ENCODE measurements at regions not wholly inside any gene's neighbourhood (a gene's known extent, or its start where the extent isn't known, plus 50 kb on each side); places are given as distances from the start of the nearest gene placed in this dataset.

DNA sequence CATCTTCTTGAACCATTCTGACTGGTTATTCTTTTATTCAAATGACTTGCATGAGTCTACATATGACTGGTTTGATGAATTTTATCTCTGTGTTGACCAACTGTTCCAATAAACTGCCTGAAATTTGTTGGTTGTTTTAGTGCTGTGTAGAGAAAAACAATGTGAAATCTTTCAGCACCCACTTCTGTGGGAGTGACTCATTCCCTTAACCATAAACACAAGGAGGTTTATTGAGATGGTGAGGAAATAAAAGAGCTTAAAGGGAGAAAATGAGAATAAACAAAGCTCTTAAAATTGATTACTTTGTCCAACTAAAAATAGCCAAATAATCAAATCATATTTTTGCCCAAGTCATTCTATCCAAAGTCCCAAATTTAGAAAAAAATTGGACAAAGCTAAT lies 341.1 kb downstream of the TGFB2 start:
- DNase-seq: no peak

DNA sequence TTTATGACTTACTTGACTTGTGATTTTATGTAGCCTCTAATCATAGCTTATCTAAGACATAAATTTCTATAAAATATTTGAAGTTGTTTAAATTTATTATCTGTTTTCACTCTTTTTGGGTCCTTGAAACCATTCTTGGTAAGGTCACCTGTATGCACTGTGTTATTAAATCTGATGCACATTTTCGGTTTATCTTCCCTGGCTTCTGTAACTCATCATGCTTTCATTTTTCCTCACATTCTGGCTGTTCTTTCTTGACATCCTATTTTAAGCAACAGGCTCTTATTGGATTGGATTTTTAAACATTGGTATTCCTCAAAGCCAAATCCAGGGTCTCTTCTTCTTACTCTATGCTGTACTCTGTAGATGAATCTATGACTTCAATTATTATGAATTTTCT lies 341.6 kb downstream of the TGFB2 start:
- no peak for DNase-seq

DNA sequence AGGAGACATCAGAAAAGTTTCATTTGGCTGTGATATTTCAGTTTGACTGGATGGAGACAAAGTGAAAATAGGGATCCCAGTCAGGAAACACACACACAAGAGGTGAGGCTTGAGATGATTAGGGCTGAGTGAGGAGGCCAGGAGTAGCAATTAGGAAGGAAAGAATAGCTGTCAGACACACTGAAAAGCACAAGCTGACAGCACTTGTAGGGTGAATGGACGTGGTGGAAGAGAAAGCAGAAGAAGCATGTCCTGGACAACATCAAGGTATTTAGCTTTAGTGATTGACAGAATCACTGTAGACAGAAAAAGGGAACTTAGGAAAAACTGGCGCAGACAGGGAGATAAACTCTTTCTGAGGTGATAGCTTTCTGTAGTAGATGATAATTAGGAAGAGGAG lies 347.7 kb downstream of the TGFB2 start:
- DNase-seq: no peak

DNA sequence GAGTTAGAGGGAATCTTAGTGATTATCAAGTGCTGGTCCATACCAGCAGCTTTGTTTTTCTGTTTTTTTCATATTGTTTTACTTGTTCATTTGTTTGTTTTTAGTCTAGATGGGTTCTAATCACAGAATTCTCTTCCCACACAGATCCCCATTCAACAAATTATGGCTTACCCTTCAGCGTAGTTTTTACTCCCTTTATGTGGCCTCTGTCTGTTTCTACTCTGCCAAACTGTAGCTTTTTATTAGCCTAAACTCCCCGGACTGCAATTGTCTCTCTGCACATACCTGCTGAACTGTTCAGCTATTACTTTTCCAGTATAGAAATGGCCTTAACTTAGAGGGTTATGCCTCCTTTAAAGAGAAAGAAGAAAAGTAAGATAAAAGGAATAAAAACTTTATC lies 348.5 kb downstream of the TGFB2 start:
- no peak for DNase-seq

DNA sequence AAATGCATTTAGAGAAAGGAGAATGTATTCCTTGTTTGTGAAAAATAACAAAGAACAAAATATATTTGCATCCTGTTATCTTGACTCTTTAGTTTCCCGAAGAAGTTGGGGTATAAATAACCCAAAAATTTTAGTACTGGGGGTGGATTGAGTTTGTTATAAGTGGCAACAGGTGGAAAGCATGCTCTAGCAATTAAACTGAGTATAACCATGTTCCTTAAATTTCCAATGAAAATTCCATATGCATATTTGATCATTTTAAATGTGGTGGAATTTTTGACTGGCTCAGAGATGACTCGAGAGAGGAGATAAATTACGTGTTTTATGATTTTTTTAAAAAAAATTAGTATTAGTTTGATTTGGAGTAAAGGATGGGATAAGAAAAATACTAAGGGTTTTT lies 348.9 kb downstream of the TGFB2 start:
- DNase-seq: no peak

DNA sequence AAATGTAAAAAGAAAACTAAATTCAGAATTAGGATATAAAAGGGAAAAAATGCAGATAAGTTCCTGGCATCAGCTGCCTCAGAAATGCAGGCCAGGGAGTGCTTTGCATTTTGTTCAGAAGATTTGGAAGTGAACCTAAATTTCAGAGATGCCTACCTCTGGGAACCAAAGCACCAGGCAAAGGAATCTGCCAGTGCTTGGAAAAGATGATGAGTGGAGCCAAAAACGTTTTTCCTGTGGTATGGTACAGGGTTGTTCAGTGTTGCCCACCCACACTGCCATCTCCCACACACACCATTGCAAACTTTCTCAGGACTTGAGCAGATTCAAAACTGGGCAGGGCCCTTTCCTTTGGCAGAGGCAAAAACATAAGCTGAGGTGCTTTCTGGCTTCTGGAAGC lies 349.5 kb downstream of the TGFB2 start:
- DNase-seq: no peak

DNA sequence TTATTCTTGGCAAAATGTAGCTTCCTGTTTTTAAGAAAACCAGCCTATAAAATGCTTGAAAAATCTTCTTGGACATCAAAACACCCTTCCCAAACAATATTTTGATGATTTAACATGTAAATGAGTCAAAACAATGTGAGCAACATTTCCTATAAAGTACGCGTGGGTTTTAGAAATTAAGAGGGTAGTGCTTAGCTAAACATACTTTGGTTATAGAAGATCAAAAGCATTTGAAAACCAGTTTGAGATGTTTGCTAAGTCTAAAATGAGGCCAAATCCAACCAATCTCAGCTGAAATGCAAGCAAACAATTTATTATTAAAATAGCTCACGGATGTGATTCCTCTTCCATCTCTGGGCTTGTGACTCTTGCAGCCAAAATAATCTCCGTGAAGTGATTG lies 350.4 kb downstream of the TGFB2 start:
- DNase-seq: no peak

GRCh38 chr1:218698141-218698540 lies 353.0 kb downstream of the TGFB2 start:
- no peak for DNase-seq

DNA sequence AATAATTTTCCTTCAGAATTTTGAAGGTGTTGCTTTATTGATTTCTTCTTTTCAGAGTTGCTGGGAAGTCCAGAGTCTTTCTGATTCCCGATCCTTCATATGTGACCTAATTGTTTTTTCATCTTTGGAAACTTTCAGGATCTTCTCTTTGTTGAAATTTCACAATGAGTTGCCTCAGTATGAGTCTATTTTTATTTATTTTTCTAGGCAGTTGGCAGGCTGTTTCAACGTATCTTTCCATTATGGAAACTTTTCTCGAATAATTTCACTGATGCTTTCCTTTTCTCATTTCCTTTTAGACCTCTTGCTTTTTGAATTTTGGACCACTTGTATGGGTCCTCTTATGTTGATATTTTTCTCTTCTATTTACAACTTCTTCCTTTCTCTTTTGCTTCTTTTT lies 354.3 kb downstream of the TGFB2 start:
- DNase-seq: no peak

DNA sequence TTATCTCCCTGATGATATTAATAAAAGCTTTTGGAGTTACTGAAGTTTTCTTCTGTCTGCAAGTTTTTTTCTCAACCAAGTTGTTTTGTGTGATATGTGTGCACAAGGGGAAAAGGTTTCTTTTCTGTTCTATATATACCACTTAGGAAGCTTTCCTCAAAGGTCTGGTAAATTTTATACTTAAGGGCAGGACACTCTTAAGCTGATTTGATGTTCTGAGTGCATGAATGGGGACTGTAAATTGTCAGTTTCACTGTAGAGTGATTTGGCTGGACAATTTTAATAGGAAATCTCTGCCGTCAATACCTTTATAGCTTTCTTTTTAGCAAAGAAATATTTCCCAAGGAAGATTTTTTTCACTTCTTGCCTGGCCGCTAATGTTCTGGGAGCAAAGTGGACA lies 354.7 kb downstream of the TGFB2 start:
- no peak for DNase-seq

- DNase-seq: no peak
Observed at GRCh38 chr1:218700666-218701065, 355.5 kb downstream of the TGFB2 start.

DNA sequence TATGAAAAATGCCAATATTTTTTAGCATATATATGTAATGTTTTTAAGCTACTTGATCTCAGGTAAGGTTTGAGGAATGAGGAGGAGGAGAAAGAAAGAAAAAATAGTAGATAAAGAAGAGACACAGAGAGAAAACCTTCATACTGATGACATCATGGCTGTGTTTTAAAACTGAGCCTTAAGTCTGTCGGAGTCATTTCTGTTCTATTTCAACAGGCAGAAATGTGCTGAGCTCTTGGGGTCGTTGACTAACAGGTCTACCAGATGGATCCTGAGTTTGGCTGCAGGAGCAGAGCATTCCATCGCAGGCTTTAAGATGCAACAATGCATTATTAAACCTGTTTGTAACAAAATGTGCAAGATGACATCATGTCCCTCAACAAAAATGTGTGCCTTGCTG lies 356.0 kb downstream of the TGFB2 start:
- no peak for DNase-seq

DNA sequence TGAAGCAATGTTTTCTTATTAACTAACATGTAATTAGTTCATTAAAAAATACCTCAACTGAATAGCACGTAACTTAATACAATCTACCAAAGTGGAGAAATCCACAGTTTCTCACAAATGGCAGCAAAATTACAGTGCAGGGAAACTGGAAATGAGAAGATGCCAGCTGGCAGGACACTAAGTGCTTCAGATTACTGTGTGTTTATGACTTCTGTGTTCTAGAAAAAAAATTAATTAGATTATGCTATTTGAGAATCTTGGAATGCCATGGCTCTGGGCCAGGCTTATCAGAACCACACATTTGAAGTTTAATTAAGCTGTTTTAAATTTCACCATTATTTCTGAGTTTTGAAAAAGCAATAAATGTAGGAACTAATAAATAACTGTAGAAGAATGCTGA lies 357.6 kb downstream of the TGFB2 start:
- DNase-seq: no peak

DNA sequence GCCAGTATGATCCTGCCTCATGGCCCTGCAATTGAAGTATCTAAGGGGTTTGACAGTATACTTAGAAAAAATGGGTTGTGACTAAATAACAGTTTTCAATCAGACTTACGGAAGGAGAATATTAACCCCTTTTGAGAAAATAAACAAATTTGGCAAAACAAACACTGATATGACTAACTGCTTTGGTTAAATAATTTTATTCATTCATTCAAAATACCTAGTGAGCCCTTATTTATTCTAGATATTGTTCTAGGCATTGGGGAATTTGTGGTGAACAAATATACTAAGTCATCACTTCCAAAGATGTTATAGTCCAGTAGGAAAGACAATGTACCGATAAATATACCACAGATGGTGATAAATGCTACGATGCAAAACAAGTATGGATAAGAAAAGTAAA lies 358.7 kb downstream of the TGFB2 start:
- DNase-seq: no peak

- DNase-seq: no peak
Observed at GRCh38 chr1:218705391-218705790, 360.3 kb downstream of the TGFB2 start.

GRCh38 chr1:218705911-218706893 lies 361.1 kb downstream of the TGFB2 start:
- DNase-seq: no peak

- DNase-seq: no peak
Observed at GRCh38 chr1:218711001-218711400, 365.9 kb downstream of the TGFB2 start.

DNA sequence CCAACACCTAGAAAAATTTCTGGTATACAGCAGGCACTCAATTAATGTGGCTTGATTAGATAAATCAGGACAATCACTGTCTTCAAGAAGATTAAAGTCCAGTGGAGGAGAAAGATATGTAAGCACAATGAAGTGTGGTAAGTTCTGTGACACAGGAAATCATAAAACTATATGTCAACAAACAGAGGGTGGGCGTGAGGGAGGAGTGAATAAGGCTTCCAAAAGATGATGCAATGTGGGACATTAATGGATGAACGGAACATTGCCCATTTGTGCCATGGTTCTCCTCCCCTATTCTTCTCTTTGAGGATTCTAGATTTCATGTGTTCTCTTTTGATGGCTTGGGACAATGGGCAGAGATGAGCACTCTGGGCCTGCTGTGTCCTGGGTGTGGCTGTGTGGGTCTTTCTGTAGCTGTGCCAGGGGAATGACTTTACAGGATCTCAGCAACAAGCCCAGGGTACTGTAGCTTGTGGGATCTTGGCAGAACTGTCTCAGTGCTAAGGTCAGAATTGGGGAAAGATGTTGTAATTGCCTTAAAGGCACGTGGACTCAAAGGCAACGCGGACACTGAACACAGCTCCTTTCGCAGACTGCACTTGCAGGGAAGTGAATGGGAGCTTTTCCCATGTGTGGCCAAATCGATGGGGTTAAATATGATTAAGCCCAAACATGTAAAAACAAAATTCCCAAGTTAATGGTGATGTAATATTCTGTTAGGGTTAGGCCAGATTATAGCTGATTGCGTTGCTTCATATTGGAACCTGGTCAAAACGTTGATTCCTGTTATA lies 366.9 kb downstream of the TGFB2 start:
- no peak for DNase-seq

DNA sequence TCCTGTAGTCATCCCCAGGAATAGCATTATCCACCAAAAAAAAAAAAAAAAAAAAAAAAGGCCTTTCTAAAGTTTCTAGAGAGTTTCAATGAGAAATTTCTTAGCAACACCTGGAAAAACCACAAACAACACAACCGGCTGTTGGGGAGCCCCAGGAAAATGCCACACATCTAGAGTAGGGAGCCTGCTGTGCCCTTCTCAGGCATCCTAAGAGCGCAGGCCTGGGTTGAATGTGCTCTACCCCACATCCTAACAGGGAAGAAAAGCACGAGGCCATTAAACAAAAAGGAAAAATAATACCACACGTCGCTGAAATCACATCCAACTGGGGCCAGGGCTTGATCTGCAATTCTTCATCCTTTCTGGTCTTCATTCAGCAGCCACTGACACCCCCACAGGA lies 367.5 kb downstream of the TGFB2 start:
- DNase-seq: no peak

- no peak for DNase-seq
Observed at GRCh38 chr1:218715961-218716669, 371.0 kb downstream of the TGFB2 start.

DNA sequence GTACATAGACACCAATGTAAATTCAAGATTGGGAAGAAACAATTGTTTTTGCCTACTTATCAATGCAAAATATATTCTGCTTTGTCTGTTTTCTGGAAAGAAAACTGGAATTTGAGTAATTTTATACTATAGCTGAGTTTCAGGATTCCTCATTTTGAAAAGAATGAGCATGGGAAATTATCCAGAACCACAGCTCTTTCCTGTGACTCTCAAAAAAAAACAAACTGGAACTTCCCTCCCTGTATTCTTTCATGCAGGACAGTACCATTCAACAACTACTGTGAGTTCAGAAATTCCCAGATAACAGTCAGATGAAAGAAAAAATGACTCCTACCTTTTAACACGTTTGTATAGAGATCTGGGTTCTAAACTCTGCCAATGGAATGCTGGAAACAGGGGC lies 372.4 kb downstream of the TGFB2 start:
- DNase-seq: no peak

- no peak for DNase-seq
Observed at GRCh38 chr1:218718206-218718605, 373.1 kb downstream of the TGFB2 start.

- no peak for DNase-seq
Observed at GRCh38 chr1:218718977-218719376, 373.8 kb downstream of the TGFB2 start.
